BJ (cell line): ENCODE measurements at regions not wholly inside any gene's neighbourhood (a gene's known extent, or its start where the extent isn't known, plus 50 kb on each side); places are given as distances from the start of the nearest gene placed in this dataset.

ENCODE experiments used
- CTCF ChIA-PET: fragments of 350-600 bp; formaldehyde crosslinking; extraction: SDS; loops from one replicate; lab custom pipeline; 2021; ENCODE audit warnings: antibody characterized with exemption, inconsistent platforms; lab: Yijun Ruan, JAX
- POLR2A ChIA-PET: fragments of 300-600 bp; sonication (Branson Sonifier 250); formaldehyde crosslinking; extraction: SDS; loops from one replicate; lab custom pipeline; 2021; ENCODE audit warnings: antibody characterized with exemption; lab: Charles Lee
- DNase-seq: peaks from one replicate; pipeline ENCODE4 v3.0.0-alpha.2; 2011; ENCODE audit warnings: low read depth
- H3K27me3 ChIP-seq: 2 replicates; pipeline ENCODE4 v1.6.0; 2011; ENCODE audit warnings: low read length; ENCODE audit not compliant: control insufficient read depth, insufficient read depth
- H3K36me3 ChIP-seq: 2 replicates; pipeline ENCODE4 v1.5.1; 2011; ENCODE audit warnings: low read length; ENCODE audit not compliant: control insufficient read depth, insufficient read depth
- H3K4me3 ChIP-seq: 2 replicates; pipeline ENCODE4 v1.5.1; 2011; ENCODE audit warnings: low read depth, mild to moderate bottlenecking, control low read depth, low read length
- TF ChIP-seq, protein P1 (sequence below): IDR thresholded peaks from 2 replicates; pipeline ENCODE4 v1.5.1; 2011; ENCODE audit warnings: low read depth, mild to moderate bottlenecking, control low read depth, inconsistent platforms, low read length, moderate library complexity; ENCODE audit not compliant: insufficient read depth

DNA sequence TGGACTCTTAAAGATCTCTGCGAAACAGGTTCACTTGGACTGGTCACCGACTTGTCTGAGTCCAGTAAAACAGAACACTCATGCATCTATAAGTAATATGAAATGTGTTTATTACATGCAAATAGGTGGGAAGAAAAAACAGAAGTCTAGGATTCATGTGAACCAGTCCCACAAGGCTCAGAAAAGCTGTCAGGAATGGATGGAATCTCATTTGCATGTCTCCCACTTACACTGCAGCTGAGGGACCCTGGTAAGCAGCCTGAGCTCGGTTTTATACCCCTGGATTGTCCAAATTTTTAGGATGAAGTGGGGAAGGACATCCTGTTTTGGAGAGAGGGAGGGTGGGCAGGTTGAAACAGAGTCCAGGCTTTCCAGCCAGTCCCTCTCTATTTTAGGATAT is 1545.1 kb upstream of the PCDH20 start:
- TF ChIP-seq, protein P1, sequence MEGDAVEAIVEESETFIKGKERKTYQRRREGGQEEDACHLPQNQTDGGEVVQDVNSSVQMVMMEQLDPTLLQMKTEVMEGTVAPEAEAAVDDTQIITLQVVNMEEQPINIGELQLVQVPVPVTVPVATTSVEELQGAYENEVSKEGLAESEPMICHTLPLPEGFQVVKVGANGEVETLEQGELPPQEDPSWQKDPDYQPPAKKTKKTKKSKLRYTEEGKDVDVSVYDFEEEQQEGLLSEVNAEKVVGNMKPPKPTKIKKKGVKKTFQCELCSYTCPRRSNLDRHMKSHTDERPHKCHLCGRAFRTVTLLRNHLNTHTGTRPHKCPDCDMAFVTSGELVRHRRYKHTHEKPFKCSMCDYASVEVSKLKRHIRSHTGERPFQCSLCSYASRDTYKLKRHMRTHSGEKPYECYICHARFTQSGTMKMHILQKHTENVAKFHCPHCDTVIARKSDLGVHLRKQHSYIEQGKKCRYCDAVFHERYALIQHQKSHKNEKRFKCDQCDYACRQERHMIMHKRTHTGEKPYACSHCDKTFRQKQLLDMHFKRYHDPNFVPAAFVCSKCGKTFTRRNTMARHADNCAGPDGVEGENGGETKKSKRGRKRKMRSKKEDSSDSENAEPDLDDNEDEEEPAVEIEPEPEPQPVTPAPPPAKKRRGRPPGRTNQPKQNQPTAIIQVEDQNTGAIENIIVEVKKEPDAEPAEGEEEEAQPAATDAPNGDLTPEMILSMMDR, result no peak
- POLR2A ChIA-PET, result no interaction called here
- Histone ChIP-seq H3K36me3 (no peaks in the 10 kb centered on the region), H3K27me3 (no peaks in the 10 kb centered on the region), H3K4me3 (no peak overlapping the region)
- CTCF ChIA-PET, result no interaction called here
- DNase-seq, result no peak

DNA sequence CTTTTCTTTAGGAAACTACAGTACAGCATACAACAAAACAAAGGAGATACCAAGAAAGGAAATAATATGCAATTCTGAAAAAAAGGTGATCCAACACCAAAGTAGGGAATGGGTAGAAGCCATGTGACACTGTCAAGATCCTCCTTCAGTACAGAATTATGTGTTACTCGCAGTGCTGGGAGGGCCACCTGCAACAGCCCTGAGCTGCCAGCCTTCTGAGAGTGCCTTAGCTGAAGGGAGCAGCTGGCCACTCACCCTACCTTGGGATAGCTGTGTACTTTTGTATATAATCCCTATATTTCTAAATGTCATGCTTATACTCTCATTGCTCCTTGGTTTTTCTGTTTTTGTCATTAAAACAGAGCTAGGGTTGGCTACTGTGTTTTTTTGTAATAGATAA is 1518.2 kb upstream of the PCDH20 start:
- DNase-seq, result no peak
- CTCF ChIA-PET, result no interaction called here
- TF ChIP-seq, protein P1, result no peak
- Histone ChIP-seq H3K27me3 (no peaks in the 10 kb centered on the region), H3K4me3 (no peak overlapping the region), H3K36me3 (no peaks in the 10 kb centered on the region)
- POLR2A ChIA-PET, result no interaction called here

DNA sequence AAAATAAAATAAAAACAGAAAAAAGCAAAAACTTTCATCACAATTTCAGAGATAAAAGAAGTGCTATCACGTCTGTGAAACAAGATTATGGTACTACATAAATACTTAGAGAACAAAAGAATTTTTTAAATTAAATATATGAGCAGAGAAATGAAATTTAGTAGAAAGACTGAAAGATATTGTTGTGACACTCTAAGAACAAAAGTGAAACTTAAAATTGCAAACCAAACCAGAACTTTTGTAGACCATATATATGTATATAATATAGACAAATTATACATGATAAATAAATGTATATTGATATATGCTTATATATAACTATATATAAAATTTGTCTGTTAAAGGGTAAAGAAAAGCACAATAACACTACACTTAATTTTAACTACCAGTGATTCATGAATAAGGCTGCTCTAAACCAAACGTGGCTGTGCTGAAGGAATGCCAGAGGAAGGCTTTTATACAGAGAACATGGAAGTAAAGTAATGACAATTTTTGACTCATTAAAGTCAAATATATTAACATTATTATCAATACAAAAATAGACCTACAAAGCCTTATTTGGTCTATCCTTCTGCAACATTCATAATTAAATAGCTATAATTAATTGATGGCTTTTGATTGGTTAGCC is 1516.7 kb upstream of the PCDH20 start:
- ChIA-PET POLR2A (no interaction called here), CTCF (no interaction called here)
- TF ChIP-seq, protein P1, result no peak
- Histone ChIP-seq H3K4me3 (no peak overlapping the region), H3K27me3 (no peaks in the 10 kb centered on the region), H3K36me3 (no peaks in the 10 kb centered on the region)
- DNase-seq, result no peak

DNA sequence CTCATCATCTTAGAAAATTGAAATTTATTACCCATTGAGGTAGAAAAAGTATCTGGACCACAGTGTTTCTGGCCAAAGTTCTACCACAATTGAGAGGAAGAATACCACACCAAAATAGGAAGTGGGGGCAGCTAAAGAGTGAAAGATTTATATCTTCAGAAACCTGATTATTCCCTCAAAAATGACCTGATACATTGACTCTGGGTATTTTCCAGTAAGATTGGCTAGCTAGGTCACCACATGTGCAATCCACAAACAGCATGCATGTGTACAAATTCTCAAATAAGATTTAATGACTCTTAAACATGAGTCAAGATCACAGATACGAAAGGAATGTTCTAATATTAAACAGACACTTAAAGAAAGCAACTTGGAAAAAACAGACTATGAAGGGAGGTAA is 1516.2 kb upstream of the PCDH20 start:
- CTCF ChIA-PET, result interaction anchor here (0.6 kb wide), 1 partner anchor 142 kb away, joined by 3 read pairs; no protein-coding TSS in a partner anchor
- DNase-seq, result peak; percentile 39
- POLR2A ChIA-PET, result no interaction called here
- TF ChIP-seq, protein P1, result no peak
- Histone ChIP-seq H3K27me3 (no peaks in the 10 kb centered on the region), H3K36me3 (no peaks in the 10 kb centered on the region), H3K4me3 (no peak overlapping the region)

DNA sequence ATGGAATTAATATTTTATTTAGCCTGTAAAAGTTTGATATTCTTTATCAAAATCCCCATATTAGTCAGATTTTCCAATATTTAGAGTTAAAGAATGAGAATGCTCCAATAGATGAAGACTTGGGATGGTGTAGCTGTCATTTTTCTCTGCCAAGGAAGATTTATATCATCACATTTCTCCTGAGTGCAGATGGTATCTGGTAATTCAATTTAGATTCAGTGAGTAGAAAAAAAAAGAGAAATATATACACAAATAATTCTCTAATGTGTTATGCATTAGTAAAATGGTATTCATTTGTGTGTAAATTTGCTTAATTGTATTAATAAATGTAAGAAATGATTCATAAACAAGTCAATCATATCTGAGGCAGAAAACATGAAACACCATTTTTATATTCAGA is 1508.7 kb upstream of the PCDH20 start:
- Histone ChIP-seq H3K4me3 (no peak overlapping the region), H3K36me3 (no peaks in the 10 kb centered on the region), H3K27me3 (no peaks in the 10 kb centered on the region)
- no peak for DNase-seq
- TF ChIP-seq, protein P1, result no peak
- ChIA-PET CTCF (no interaction called here), POLR2A (no interaction called here)
